AG09319 (cell line): ENCODE measurements at regions not wholly inside any gene's neighbourhood (a gene's known extent, or its start where the extent isn't known, plus 50 kb on each side); places are given as distances from the start of the nearest gene placed in this dataset.

Experiments
- DNase-seq: peaks from one replicate; pipeline ENCODE4 v3.0.0-alpha.2; 2010; ENCODE audit warnings: low read depth; ENCODE audit errors: extremely low read depth
- CTCF ChIP-seq: IDR thresholded peaks from 2 replicates; pipeline ENCODE4 v1.5.1; 2011; ENCODE audit warnings: low read depth, mild to moderate bottlenecking, inconsistent platforms, low read length, moderate library complexity

- DNase-seq: no peak
- TF ChIP-seq CTCF: no peak
Measured at GRCh38 chr6:66638518-66638917, 931.5 kb upstream of the EYS start.

GRCh38 chr6:66638099-66638498 is 931.1 kb upstream of the EYS start:
- no peak for TF ChIP-seq CTCF
- DNase-seq: no peak

- DNase-seq: no peak
Measured at GRCh38 chr6:66628917-66629316, 921.9 kb upstream of the EYS start.

DNA sequence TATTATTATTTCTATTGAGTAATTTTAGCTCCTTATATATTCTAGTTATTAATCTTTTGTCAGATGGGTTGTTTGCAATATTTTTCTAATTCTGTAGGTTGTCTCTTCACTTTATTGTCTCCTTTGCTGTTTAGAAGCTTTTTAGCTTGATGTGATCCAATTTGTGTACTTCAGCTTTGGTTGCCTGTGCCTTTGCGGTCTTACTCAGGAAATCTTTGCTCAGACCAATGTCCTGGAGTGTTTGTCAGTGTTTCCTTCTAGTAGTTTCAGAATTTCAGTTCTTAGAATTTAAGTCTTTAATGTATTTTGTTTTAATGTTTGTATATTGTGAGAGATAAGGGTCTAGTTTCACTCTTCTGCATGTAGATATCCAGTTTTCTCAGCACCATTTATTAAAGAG is 916.0 kb upstream of the EYS start:
- no peak for TF ChIP-seq CTCF

More at GRCh38 chr6:66628917-66629316, 921.9 kb upstream of the EYS start:
- TF ChIP-seq CTCF: no peak

GRCh38 chr6:66605971-66606370 is 898.9 kb upstream of the EYS start:
- no peak for TF ChIP-seq CTCF
- DNase-seq: no peak

More for the DNA sequence above, 916.0 kb upstream of the EYS start:
- DNase-seq: no peak

GRCh38 chr6:66605011-66605410 is 898.0 kb upstream of the EYS start:
- DNase-seq: no peak
- TF ChIP-seq CTCF: no peak

GRCh38 chr6:66599541-66599940 is 892.5 kb upstream of the EYS start:
- DNase-seq: no peak
- TF ChIP-seq CTCF: no peak

DNA sequence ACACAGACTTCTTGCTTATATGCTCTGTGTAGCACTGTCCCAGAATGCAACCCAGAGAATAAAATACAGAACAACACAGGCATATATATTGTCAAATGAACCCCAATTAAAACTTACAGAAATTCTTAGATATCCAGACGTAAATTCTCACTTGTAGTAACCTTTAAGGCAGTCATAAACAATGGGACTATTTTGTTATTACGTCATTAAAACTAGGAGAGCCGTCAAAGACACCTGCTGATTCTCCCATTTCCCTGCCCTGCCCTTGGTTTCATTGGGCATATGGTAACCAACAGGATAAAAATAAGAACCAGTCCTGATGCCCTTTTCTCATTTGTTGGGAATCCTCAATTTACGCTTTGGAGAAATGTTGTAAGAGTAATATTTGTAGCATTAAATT is 871.3 kb upstream of the EYS start:
- no peak for TF ChIP-seq CTCF
- DNase-seq: no peak
